ENCODE measurements at regions not wholly inside any gene's neighbourhood (a gene's known extent, or its start where the extent isn't known, plus 50 kb on each side); places are given as distances from the start of the nearest gene placed in this dataset.

GRCh38 chr6:140487586-140487985 is 1113.1 kb upstream of the CITED2 start:
- H3K4me3 ChIP-seq (ENCODE audit: low read depth, low read length): no peak overlapping the region
- TF ChIP-seq CTCF (IDR thresholded peaks at IDR 0.05; ENCODE audit: low read depth, low read length) (no peak), MAX (IDR thresholded peaks at IDR 0.05; ENCODE audit: low read depth, low read length) (no peak), POLR2A (IDR thresholded peaks at IDR 0.05; ENCODE audit: extremely low read depth, insufficient read length) (no peak), MYC (IDR thresholded peaks at IDR 0.05; ENCODE audit: low read depth, low read length) (no peak)
- DNase-seq (ENCODE audit: low read depth): no peak

GRCh38 chr6:140486450-140487361 is 1112.3 kb upstream of the CITED2 start:
- DNase-seq (ENCODE audit: low read depth): no peak
- no peak overlapping the region for H3K4me3 ChIP-seq (ENCODE audit: low read depth, low read length)
- TF ChIP-seq POLR2A (IDR thresholded peaks at IDR 0.05; ENCODE audit: extremely low read depth, insufficient read length) (no peak), MAX (IDR thresholded peaks at IDR 0.05; ENCODE audit: low read depth, low read length) (no peak), MYC (IDR thresholded peaks at IDR 0.05; ENCODE audit: low read depth, low read length) (no peak), CTCF (IDR thresholded peaks at IDR 0.05; ENCODE audit: low read depth, low read length) (no peak)

- TF ChIP-seq MYC (IDR thresholded peaks at IDR 0.05; ENCODE audit: low read depth, low read length): no peak
- TF ChIP-seq POLR2A (IDR thresholded peaks at IDR 0.05; ENCODE audit: extremely low read depth, insufficient read length): no peak
- TF ChIP-seq MAX (IDR thresholded peaks at IDR 0.05; ENCODE audit: low read depth, low read length): no peak
- TF ChIP-seq CTCF (IDR thresholded peaks at IDR 0.05; ENCODE audit: low read depth, low read length): no peak
- H3K4me3 ChIP-seq (ENCODE audit: low read depth, low read length): no peak overlapping the region
- DNase-seq (ENCODE audit: low read depth): peak; percentile 79
Measured at GRCh38 chr6:140485740-140486449, 1111.4 kb upstream of the CITED2 start.

GRCh38 chr6:140480852-140481251 is 1106.4 kb upstream of the CITED2 start:
- no peak overlapping the region for H3K4me3 ChIP-seq (ENCODE audit: low read depth, low read length)
- peak; percentile 24 for DNase-seq (ENCODE audit: low read depth)
- TF ChIP-seq CTCF (IDR thresholded peaks at IDR 0.05; ENCODE audit: low read depth, low read length): no peak
- TF ChIP-seq MAX (IDR thresholded peaks at IDR 0.05; ENCODE audit: low read depth, low read length): no peak
- TF ChIP-seq MYC (IDR thresholded peaks at IDR 0.05; ENCODE audit: low read depth, low read length): no peak
- TF ChIP-seq POLR2A (IDR thresholded peaks at IDR 0.05; ENCODE audit: extremely low read depth, insufficient read length): no peak

- no peak overlapping the region for H3K4me3 ChIP-seq (ENCODE audit: low read depth, low read length)
- no peak for TF ChIP-seq CTCF (IDR thresholded peaks at IDR 0.05; ENCODE audit: low read depth, low read length)
- no peak for TF ChIP-seq MAX (IDR thresholded peaks at IDR 0.05; ENCODE audit: low read depth, low read length)
- no peak for TF ChIP-seq MYC (IDR thresholded peaks at IDR 0.05; ENCODE audit: low read depth, low read length)
- no peak for TF ChIP-seq POLR2A (IDR thresholded peaks at IDR 0.05; ENCODE audit: extremely low read depth, insufficient read length)
- no peak for DNase-seq (ENCODE audit: low read depth)
Measured at GRCh38 chr6:140478631-140479030, 1104.2 kb upstream of the CITED2 start.
